Common myeloid progenitor, CD34-positive (primary cell): ENCODE measurements at regions not wholly inside any gene's neighbourhood (a gene's known extent, or its start where the extent isn't known, plus 50 kb on each side); places are given as distances from the start of the nearest gene placed in this dataset.

Experiments
- CTCF ChIA-PET: fragments of 350-600 bp; sonication (Branson Sonifier 250); formaldehyde crosslinking; loops from one replicate; lab custom pipeline; 2021; ENCODE audit warnings: antibody characterized with exemption; lab: Charles Lee
- POLR2A ChIA-PET: fragments of 350-600 bp; sonication (Branson Sonifier 250); formaldehyde crosslinking; loops from one replicate; lab custom pipeline; 2021; ENCODE audit warnings: antibody characterized with exemption; lab: Charles Lee
- DNase-seq, 3 donors: peaks; one replicate each; pipeline versions ENCODE4 v3.0.0 to v3.0.0-alpha.2; 2013
- H3K27ac ChIP-seq, 2 experiments: 1 replicate in 1 of 2; 2 replicates in 1 of 2; pipeline ENCODE4 v1.7.0; 2013; ENCODE audit warnings: inconsistent platforms in 2 of 2, low read length in 2 of 2, mild to moderate bottlenecking in 2 of 2, low read depth in 1 of 2, moderate library complexity in 1 of 2; ENCODE audit not compliant: severe bottlenecking in 2 of 2, insufficient read depth in 1 of 2, poor library complexity in 1 of 2
- H3K27me3 ChIP-seq, 5 experiments: replicated peaks in 2 of 5; 1 replicate in 3 of 5; 2 replicates in 2 of 5; pipeline versions ENCODE4 v1.6.1 to v1.7.0; 2013; ENCODE audit warnings: low read length in 4 of 5, mild to moderate bottlenecking in 2 of 5, moderate library complexity in 2 of 5, inconsistent platforms in 1 of 5; ENCODE audit not compliant: insufficient read depth in 5 of 5, control insufficient read depth in 4 of 5
- H3K36me3 ChIP-seq, 4 experiments: 1 replicate in 2 of 4; 2 replicates in 2 of 4; pipeline versions ENCODE4 v1.6.1 to v1.7.0; 2013; ENCODE audit warnings: low read length in 3 of 4, control low read depth in 1 of 4, mild to moderate bottlenecking in 1 of 4; ENCODE audit not compliant: control insufficient read depth in 4 of 4, insufficient read depth in 4 of 4
- H3K4me1 ChIP-seq, 4 experiments: 1 replicate in 3 of 4; 2 replicates in 1 of 4; pipeline versions ENCODE4 v1.6.1 to v1.7.1; 2013; ENCODE audit warnings: low read length in 3 of 4, mild to moderate bottlenecking in 3 of 4, control low read depth in 1 of 4, inconsistent platforms in 1 of 4, moderate library complexity in 1 of 4; ENCODE audit not compliant: control insufficient read depth in 4 of 4, insufficient read depth in 4 of 4; ENCODE audit errors: control extremely low read depth in 1 of 4
- H3K4me3 ChIP-seq, 7 experiments: 1 replicate in 4 of 7; 2 replicates in 3 of 7; pipeline versions ENCODE4 v1.5.1 to v1.7.0; 2013; ENCODE audit warnings: mild to moderate bottlenecking in 7 of 7, low read length in 6 of 7, moderate library complexity in 6 of 7, inconsistent platforms in 2 of 7, low read depth in 2 of 7, control low read depth in 1 of 7; ENCODE audit not compliant: insufficient read depth in 4 of 7, control insufficient read depth in 1 of 7; ENCODE audit errors: extremely low read depth in 1 of 7
- H3K9me3 ChIP-seq, 5 experiments: 1 replicate in 4 of 5; 2 replicates in 1 of 5; pipeline versions ENCODE4 v1.6.1 to v1.7.1; 2013; ENCODE audit warnings: low read length in 4 of 5, mild to moderate bottlenecking in 2 of 5, inconsistent platforms in 1 of 5, low read depth in 1 of 5, moderate library complexity in 1 of 5; ENCODE audit not compliant: control insufficient read depth in 4 of 5, insufficient read depth in 2 of 5; ENCODE audit errors: control extremely low read depth in 1 of 5
- WGBS: methylation state at CpG from one replicate; pipeline ENCODE4 v1.1.5; 2013; ENCODE audit not compliant: insufficient coverage; 5-methylcytosine and 5-hydroxymethylcytosine counted together

DNA sequence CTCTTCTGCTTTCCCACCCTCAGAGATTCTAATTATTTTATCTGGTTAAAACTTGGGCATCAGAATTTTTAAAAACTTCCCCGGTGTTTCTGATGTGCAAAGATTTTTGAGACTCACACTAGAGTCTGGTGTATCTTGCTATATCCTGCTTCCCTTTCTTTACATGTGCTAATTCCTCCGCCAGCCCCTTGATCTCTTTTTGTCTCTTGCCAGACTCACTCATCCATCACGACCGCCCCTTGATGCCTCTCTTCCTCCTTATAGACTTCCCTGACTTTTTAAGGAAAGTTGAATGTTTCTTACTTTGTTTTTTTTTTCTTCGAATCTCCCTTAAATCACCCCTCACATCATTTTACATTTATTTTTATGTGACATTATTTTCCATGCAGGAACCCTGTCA is 274.9 kb upstream of the PITX2 start:
- Histone ChIP-seq H3K27ac (no peak overlapping the region), H3K4me3 (no peak overlapping the region), H3K27me3 (peaks cover 0 to 4% (median 0%) of the 10 kb centered on the region in 5 experiments), H3K9me3 (no peaks in the 10 kb centered on the region), H3K36me3 (no peaks in the 10 kb centered on the region), H3K4me1 (no peaks in the 10 kb centered on the region)
- WGBS, result 59% methylated on average over 2 of the region's 5 CpGs
- DNase-seq, result no peak
- ChIA-PET POLR2A (no interaction called here), CTCF (no interaction called here)

GRCh38 chr4:110898290-110898689 is 275.4 kb upstream of the PITX2 start:
- H3K4me1 ChIP-seq, result no peaks in the 10 kb centered on the region
- H3K27ac ChIP-seq, result no peak overlapping the region
- no peaks in the 10 kb centered on the region for H3K36me3 ChIP-seq
- WGBS, result no CpG with 5 or more reads among the region's 1 CpG
- POLR2A ChIA-PET, result no interaction called here
- CTCF ChIA-PET, result no interaction called here
- no peak for DNase-seq
- no peak overlapping the region for H3K4me3 ChIP-seq
- peaks cover 0 to 4% (median 0%) of the 10 kb centered on the region in 5 experiments for H3K27me3 ChIP-seq
- no peaks in the 10 kb centered on the region for H3K9me3 ChIP-seq

- ChIA-PET CTCF (no interaction called here), POLR2A (no interaction called here)
- WGBS, result no CpG with 5 or more reads among the region's 1 CpG
- Histone ChIP-seq H3K27ac (no peak overlapping the region), H3K4me3 (no peak overlapping the region), H3K9me3 (no peaks in the 10 kb centered on the region), H3K4me1 (no peaks in the 10 kb centered on the region), H3K27me3 (peaks cover 0 to 4% (median 0%) of the 10 kb centered on the region in 5 experiments), H3K36me3 (no peaks in the 10 kb centered on the region)
- DNase-seq, result no peak
These were observed 277.4 kb upstream of the PITX2 start for GRCh38 chr4:110900213-110900769.

- Histone ChIP-seq H3K4me3 (no peak overlapping the region), H3K36me3 (no peaks in the 10 kb centered on the region), H3K4me1 (no peaks in the 10 kb centered on the region), H3K9me3 (no peaks in the 10 kb centered on the region), H3K27me3 (peaks cover 0 to 7% (median 0%) of the 10 kb centered on the region in 5 experiments), H3K27ac (no peak overlapping the region)
- WGBS, result 41% methylated on average over 3 of the region's 3 CpGs
- ChIA-PET CTCF (no interaction called here), POLR2A (no interaction called here)
- no peak for DNase-seq
These were observed 279.6 kb upstream of the PITX2 start for GRCh38 chr4:110902500-110902899.

GRCh38 chr4:110904435-110905065 is 281.7 kb upstream of the PITX2 start:
- Histone ChIP-seq H3K36me3 (no peaks in the 10 kb centered on the region), H3K27ac (no peak overlapping the region), H3K27me3 (peaks cover 0 to 7% (median 0%) of the 10 kb centered on the region in 5 experiments), H3K4me3 (no peak overlapping the region), H3K9me3 (no peaks in the 10 kb centered on the region), H3K4me1 (no peaks in the 10 kb centered on the region)
- 66% methylated on average over 5 of the region's 6 CpGs for WGBS
- ChIA-PET CTCF (no interaction called here), POLR2A (no interaction called here)
- no peak for DNase-seq

DNA sequence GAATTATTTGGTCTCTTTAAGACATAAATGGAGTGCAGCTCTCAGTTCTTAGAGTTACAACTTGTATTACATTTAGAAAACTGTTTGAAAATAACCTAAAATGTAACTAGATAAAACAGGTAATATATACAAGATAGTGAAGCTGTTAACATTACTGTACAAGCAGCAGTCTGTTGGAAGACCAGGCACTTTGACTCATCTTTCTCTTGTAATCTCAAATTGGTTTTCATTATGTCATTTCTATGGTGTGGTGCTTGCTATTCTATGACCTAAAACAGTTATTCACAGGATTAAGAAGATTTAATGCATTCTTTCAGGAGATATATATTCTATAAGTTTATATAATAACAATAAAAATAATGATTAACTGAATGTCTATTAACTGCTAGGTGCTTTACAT is 282.5 kb upstream of the PITX2 start:
- Histone ChIP-seq H3K4me3 (no peak overlapping the region), H3K36me3 (no peaks in the 10 kb centered on the region), H3K27ac (no peak overlapping the region), H3K9me3 (no peaks in the 10 kb centered on the region), H3K27me3 (peaks cover 0 to 7% (median 0%) of the 10 kb centered on the region in 5 experiments), H3K4me1 (no peaks in the 10 kb centered on the region)
- ChIA-PET CTCF (interaction anchor here (0.5 kb wide), 1 partner anchor 1039 kb away, joined by 3 read pairs; no protein-coding TSS in a partner anchor), POLR2A (no interaction called here)
- DNase-seq, result no peak

- Histone ChIP-seq H3K9me3 (no peaks in the 10 kb centered on the region), H3K36me3 (no peaks in the 10 kb centered on the region), H3K4me3 (no peak overlapping the region), H3K27me3 (peaks cover 0 to 2% (median 0%) of the 10 kb centered on the region in 5 experiments), H3K27ac (no peak overlapping the region), H3K4me1 (no peaks in the 10 kb centered on the region)
- WGBS, result no CpG with 5 or more reads among the region's 1 CpG
- ChIA-PET POLR2A (no interaction called here), CTCF (no interaction called here)
- no peak for DNase-seq
These were observed 285.0 kb upstream of the PITX2 start for GRCh38 chr4:110907801-110908313.
